BE2C (cell line): ENCODE measurements at regions not wholly inside any gene's neighbourhood (a gene's known extent, or its start where the extent isn't known, plus 50 kb on each side); places are given as distances from the start of the nearest gene placed in this dataset.

ENCODE experiments used
- DNase-seq: peaks from one replicate; pipeline ENCODE4 v3.0.0-alpha.2; 2020
- H3K27me3 ChIP-seq: fragments of 250-450 bp; sonication (Bioruptor Pico); 2 replicates; pipeline ENCODE4 v1.5.1; 2020; ENCODE audit warnings: mild to moderate bottlenecking
- H3K36me3 ChIP-seq: fragments of 250-450 bp; sonication (Bioruptor Pico); 2 replicates; pipeline ENCODE4 v1.5.1; 2020; ENCODE audit warnings: mild to moderate bottlenecking
- H3K4me1 ChIP-seq: fragments of 250-450 bp; sonication (Bioruptor Pico); 2 replicates; pipeline ENCODE4 v1.5.1; 2020
- H3K4me3 ChIP-seq: 2 replicates; pipeline ENCODE4 v1.5.1; 2011; ENCODE audit warnings: low read depth, low read length
- H3K9me3 ChIP-seq: fragments of 250-450 bp; sonication (Bioruptor Pico); 2 replicates; pipeline ENCODE4 v1.5.1; 2020
- CTCF ChIP-seq: IDR thresholded peaks from 2 replicates; pipeline ENCODE4 v1.5.1; 2012; ENCODE audit warnings: mild to moderate bottlenecking, low read depth, low read length

GRCh38 chr16:61379311-61379710, 656.9 kb downstream of the CDH8 start:
- Histone ChIP-seq H3K4me3 (no peak overlapping the region), H3K27me3 (no peaks in the 10 kb centered on the region), H3K36me3 (no peaks in the 10 kb centered on the region), H3K9me3 (no peaks in the 10 kb centered on the region; the same call in 1 of the 2 replicates), H3K4me1 (no peaks in the 10 kb centered on the region)
- no peak for TF ChIP-seq CTCF
- no peak for DNase-seq

GRCh38 chr16:61374071-61374470, 662.2 kb downstream of the CDH8 start:
- H3K36me3 ChIP-seq = no peaks in the 10 kb centered on the region
- H3K9me3 ChIP-seq = no peaks in the 10 kb centered on the region
- no peak for DNase-seq
- no peaks in the 10 kb centered on the region for H3K27me3 ChIP-seq
- no peak overlapping the region for H3K4me3 ChIP-seq
- H3K4me1 ChIP-seq = no peaks in the 10 kb centered on the region
- no peak for TF ChIP-seq CTCF

- no peaks in the 10 kb centered on the region for H3K27me3 ChIP-seq
- no peaks in the 10 kb centered on the region for H3K4me1 ChIP-seq
- no peaks in the 10 kb centered on the region for H3K36me3 ChIP-seq
- no peak for TF ChIP-seq CTCF
- H3K4me3 ChIP-seq = no peak overlapping the region
- no peak for DNase-seq
- H3K9me3 ChIP-seq = no peaks in the 10 kb centered on the region
These were observed 664.4 kb downstream of the CDH8 start for GRCh38 chr16:61371881-61372280.

GRCh38 chr16:61371388-61371787, 664.9 kb downstream of the CDH8 start:
- no peak for TF ChIP-seq CTCF

GRCh38 chr16:61370564-61370963, 665.7 kb downstream of the CDH8 start:
- DNase-seq = no peak
- Histone ChIP-seq H3K4me1 (no peaks in the 10 kb centered on the region), H3K4me3 (no peak overlapping the region), H3K36me3 (no peaks in the 10 kb centered on the region), H3K27me3 (no peaks in the 10 kb centered on the region), H3K9me3 (no peaks in the 10 kb centered on the region)
- no peak for TF ChIP-seq CTCF

More at GRCh38 chr16:61371388-61371787, 664.9 kb downstream of the CDH8 start:
- Histone ChIP-seq H3K4me1 (no peaks in the 10 kb centered on the region), H3K27me3 (no peaks in the 10 kb centered on the region), H3K9me3 (no peaks in the 10 kb centered on the region), H3K4me3 (no peak overlapping the region), H3K36me3 (no peaks in the 10 kb centered on the region)
- no peak for DNase-seq

- no peak for TF ChIP-seq CTCF
These were observed 670.2 kb downstream of the CDH8 start for GRCh38 chr16:61366006-61366405.

More at GRCh38 chr16:61366006-61366405, 670.2 kb downstream of the CDH8 start:
- no peak for DNase-seq
- no peaks in the 10 kb centered on the region for H3K4me1 ChIP-seq
- H3K27me3 ChIP-seq = no peaks in the 10 kb centered on the region
- no peaks in the 10 kb centered on the region for H3K36me3 ChIP-seq
- H3K4me3 ChIP-seq = no peak overlapping the region
- H3K9me3 ChIP-seq = no peaks in the 10 kb centered on the region
